Coronary artery (tissue), 2 donors: ENCODE measurements at regions not wholly inside any gene's neighbourhood (a gene's known extent, or its start where the extent isn't known, plus 50 kb on each side); places are given as distances from the start of the nearest gene placed in this dataset.

Experiments
- DNase-seq: peaks from one replicate; pipeline ENCODE4 v3.0.0-alpha.2; 2017; ENCODE audit warnings: low spot score
- H3K27ac ChIP-seq, 2 donors: fragments of 200-600 bp; sonication (generic); one replicate each; pipeline ENCODE4 v1.5.1; 2016 to 2019
- H3K4me3 ChIP-seq: fragments of 200-600 bp; sonication (generic); 2 replicates; pipeline ENCODE4 v1.5.1; 2016; ENCODE audit warnings: mild to moderate bottlenecking, moderate library complexity
- CTCF ChIP-seq: fragments of 200-600 bp; sonication (generic); IDR thresholded peaks from one replicate; pipeline ENCODE4 v1.5.1; 2019; ENCODE audit warnings: antibody characterized with exemption

- no peak for TF ChIP-seq CTCF
- Histone ChIP-seq H3K4me3 (no peak overlapping the region), H3K27ac (no peak overlapping the region)
- DNase-seq, result no peak
These were observed 125.8 kb downstream of the CTH start for GRCh38 chr1:70536708-70537366.

- no peak for TF ChIP-seq CTCF
- Histone ChIP-seq H3K4me3 (no peak overlapping the region), H3K27ac (no peak overlapping the region)
- no peak for DNase-seq
These were observed 126.7 kb downstream of the CTH start for GRCh38 chr1:70537788-70538187.

- no peak overlapping the region for H3K27ac ChIP-seq
- no peak for TF ChIP-seq CTCF
- no peak for DNase-seq
- no peak overlapping the region for H3K4me3 ChIP-seq
These were observed 131.0 kb downstream of the CTH start for GRCh38 chr1:70542030-70542429.

- no peak for DNase-seq
- no peak for TF ChIP-seq CTCF
- H3K4me3 ChIP-seq, result no peak overlapping the region
- H3K27ac ChIP-seq, result no peak overlapping the region
These were observed 131.8 kb downstream of the CTH start for GRCh38 chr1:70542856-70543255.

GRCh38 chr1:70546726-70547125 is 135.7 kb downstream of the CTH start:
- Histone ChIP-seq H3K4me3 (no peak overlapping the region), H3K27ac (no peak overlapping the region)
- no peak for TF ChIP-seq CTCF
- DNase-seq, result no peak

- no peak for DNase-seq
- Histone ChIP-seq H3K4me3 (no peak overlapping the region), H3K27ac (no peak overlapping the region)
- TF ChIP-seq CTCF, result no peak
These were observed 141.8 kb downstream of the CTH start for GRCh38 chr1:70552662-70553566.

- H3K27ac ChIP-seq, result no peak overlapping the region
- no peak overlapping the region for H3K4me3 ChIP-seq
- DNase-seq, result no peak
- no peak for TF ChIP-seq CTCF
These were observed 142.5 kb downstream of the CTH start for GRCh38 chr1:70553567-70553956.
